HG02870 (cell line): ENCODE measurements at regions not wholly inside any gene's neighbourhood (a gene's known extent, or its start where the extent isn't known, plus 50 kb on each side); places are given as distances from the start of the nearest gene placed in this dataset.

Experiments
- ATAC-seq: cut with Tn5 transposase; IDR thresholded peaks from one replicate; pipeline ENCODE4 v1.9.1; 2021; ENCODE audit warnings: mild to moderate bottlenecking, moderate library complexity; ENCODE audit not compliant: unreplicated experiment

GRCh38 chr12:126607157-126607556 is 1541.9 kb downstream of the AACS start:
- no peak for ATAC-seq

DNA sequence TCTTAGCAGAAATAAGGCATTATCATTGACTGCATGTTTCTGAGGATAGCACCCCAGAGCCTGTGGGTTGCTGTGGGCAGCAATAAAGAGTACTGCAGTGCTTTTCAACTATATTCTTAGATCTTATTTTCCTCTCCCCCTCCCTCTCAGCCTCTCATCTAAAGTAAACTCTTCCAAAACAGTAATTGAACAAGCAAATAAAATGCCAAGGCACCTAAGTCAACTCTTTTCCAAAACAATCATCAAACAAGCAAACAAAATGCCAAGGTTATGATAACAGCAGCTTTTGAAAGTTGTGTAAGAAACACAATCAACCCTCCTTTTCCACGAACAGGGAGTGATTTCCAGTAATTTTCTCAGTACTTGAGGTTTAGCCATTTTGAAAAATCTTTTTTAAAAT is 1542.6 kb downstream of the AACS start:
- no peak for ATAC-seq

DNA sequence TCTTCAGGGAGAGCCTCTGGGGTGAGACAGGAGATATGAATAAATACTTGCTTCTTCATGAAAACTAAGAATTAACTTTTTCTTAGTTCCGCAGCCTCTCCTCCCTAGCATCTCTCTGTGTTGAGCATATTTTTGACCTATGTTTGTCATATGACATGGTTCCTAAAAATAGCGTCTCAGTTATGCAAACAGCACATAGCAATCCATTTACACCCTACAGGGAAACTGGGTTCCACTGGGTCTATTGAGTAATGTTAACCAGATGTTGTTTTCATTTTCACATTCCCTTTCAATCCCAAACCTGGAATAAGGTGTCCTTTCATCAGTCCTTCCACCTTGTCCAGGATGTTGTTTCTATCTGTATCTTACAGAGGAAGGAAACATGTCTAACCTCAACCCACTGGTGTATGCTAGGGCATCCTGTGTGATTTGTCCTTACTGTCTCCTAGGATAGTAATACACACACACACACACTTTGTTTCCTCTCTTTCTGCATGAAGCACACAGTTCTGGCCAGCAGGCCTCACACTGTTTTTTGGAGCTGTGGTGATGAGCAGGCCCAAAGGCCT is 1543.5 kb downstream of the AACS start:
- no peak for ATAC-seq

DNA sequence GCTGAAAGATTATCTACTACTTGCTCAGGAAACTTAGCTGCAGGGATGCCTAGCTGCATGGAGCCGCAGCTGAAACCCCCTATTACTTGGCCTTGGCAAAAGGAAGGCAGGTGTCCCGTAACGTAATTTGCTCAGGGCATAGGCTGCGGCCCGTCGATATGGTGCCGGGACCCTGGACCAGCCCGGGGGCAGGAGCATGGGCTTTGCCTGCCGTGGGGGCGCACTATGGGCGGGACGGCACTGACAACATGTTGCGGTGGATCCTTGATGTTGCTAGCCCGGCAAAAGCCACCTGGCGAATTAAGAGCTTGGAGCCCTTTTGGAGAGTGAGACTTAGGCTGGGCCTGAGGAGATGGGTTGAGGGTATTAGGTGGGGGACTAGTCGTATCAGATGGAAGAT is 1551.2 kb downstream of the AACS start:
- ATAC-seq = no peak

GRCh38 chr12:126617312-126617711 is 1552.1 kb downstream of the AACS start:
- ATAC-seq = no peak

- ATAC-seq = no peak
These were observed 1562.4 kb downstream of the AACS start for GRCh38 chr12:126627596-126627995.

- no peak for ATAC-seq
These were observed 1571.6 kb downstream of the AACS start for GRCh38 chr12:126636821-126637220.

DNA sequence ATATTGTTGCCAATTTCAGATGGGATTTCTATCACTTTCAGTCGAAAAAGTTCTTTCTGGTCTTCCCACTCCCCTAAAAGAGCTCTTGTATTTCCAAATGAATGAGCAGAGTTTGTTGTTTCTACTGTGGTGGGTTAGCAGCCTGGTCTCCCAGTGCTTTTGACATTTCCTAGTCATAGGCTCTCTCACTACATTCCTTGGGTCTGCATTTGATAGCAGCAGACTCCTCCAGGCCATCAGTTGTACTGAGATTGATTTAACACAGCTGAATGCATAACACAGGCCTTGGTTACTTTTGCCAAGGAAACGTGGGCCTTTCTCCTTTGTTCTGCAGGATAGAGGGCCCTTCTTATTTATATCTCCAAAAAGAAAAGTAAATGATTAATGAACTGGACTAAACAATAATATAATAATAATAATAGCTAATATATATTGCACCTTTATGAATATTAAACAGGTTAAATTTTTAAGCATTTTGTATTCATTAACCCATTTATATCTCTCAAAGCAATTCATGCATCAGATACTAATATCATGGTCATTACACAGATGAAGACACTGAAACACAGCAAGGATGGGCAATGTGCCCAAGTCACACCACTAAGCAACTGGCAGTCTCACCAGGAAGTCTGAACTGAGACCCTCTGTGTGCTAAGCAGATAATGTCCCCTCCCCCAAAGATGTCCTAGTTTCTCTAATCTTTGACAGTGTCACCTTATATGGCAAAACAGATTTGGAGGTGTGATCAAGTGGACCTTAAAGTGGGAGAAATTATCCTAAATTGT is 1579.2 kb downstream of the AACS start:
- ATAC-seq = no peak

GRCh38 chr12:126648074-126648473 is 1582.8 kb downstream of the AACS start:
- ATAC-seq = no peak

- no peak for ATAC-seq
These were observed 1585.9 kb downstream of the AACS start for GRCh38 chr12:126651133-126651532.

- ATAC-seq = no peak
These were observed 1598.3 kb downstream of the AACS start for GRCh38 chr12:126663304-126664094.

GRCh38 chr12:126667339-126667738 is 1599.6 kb upstream of the TMEM132C start:
- no peak for ATAC-seq

DNA sequence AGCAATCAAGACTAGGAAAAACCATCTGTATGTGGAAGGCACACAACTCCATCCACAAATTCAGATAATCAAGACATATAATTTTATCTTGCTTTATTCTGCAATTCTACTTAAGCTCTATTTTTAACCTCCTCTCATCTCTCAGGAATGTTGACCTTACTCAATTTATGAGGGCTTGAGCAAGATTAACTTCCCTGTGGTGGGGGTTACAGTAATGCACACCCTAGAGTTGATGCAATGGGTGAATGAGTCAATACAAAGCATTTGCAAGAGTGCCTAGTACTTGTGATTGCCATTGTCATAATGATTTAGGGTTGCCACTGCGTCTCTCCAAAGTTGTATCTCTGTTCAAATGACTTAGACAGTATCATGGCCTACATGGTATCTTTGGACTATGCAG is 1598.4 kb upstream of the TMEM132C start:
- no peak for ATAC-seq

GRCh38 chr12:126668961-126669360 is 1598.0 kb upstream of the TMEM132C start:
- no peak for ATAC-seq

DNA sequence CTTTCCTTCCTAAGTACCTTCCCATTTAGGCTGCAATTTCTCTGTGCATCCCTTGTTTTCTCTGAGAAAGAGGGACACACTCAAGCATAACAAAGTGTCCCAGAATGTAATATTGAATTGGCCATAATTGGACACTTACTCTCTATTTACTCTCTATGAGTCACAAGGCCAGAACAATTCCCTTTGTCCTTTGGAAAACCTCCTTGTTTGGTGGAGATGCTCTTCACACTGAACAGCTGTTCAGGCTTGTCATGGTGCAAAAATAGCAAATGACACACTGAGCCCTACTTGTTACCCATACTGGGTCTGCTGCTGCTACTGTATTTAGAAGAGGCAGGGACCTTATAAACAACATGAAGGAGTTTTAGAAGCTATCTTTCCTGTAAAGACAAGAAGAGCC is 1590.5 kb upstream of the TMEM132C start:
- no peak for ATAC-seq

DNA sequence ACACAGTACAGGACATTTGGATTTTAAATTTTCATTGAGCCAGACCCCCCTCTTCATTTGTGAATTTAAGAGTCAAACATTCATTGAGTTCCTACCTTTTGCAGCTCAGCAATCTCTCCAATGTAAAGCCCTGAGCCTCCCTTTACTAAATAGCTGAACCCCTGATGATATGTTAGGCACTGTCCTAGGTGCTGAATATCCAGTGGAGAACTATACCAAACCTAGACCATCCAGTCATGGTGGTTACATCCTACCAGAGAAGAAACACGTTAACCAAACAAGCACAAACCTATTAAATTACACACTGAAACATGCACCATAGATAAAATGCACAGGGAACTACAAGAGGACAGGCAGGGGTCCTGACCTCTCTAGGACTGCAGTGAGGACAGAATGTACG is 1585.3 kb upstream of the TMEM132C start:
- ATAC-seq = no peak

GRCh38 chr12:126684703-126685102 is 1582.3 kb upstream of the TMEM132C start:
- ATAC-seq = no peak

GRCh38 chr12:126685636-126686035 is 1581.3 kb upstream of the TMEM132C start:
- no peak for ATAC-seq

- no peak for ATAC-seq
These were observed 1578.4 kb upstream of the TMEM132C start for GRCh38 chr12:126688556-126688955.

- no peak for ATAC-seq
These were observed 1566.9 kb upstream of the TMEM132C start for GRCh38 chr12:126700096-126700495.

GRCh38 chr12:126704609-126705008 is 1562.4 kb upstream of the TMEM132C start:
- ATAC-seq = no peak

DNA sequence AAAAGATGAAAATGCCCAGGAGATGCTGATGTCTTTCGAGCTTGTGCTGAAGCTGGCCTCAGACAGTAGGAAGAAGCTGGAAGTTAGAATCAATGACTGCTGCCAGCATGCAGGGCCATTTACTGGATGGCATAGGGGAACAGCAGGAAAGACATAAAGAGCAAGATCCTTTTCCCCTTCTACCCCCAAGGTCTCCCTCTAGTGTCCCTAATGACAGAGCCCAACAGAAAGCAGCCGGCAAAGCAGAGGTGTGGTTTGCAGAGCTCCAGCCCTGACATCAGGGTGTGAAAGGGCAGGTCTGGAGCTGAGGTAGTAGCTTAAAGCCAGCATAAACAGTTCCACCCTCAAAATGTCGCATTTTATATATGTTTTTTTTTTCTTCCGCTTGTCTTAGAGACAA is 1560.7 kb upstream of the TMEM132C start:
- ATAC-seq = no peak
